NCI-H1092 treated with DMSO at 0.1 percent for 48 hours (cell line): ENCODE measurements at regions not wholly inside any gene's neighbourhood (a gene's known extent, or its start where the extent isn't known, plus 50 kb on each side); places are given as distances from the start of the nearest gene placed in this dataset.

ENCODE experiments used
- DNase-seq: peaks from one replicate; lab custom pipeline; 2025; lab: John Stamatoyannopoulos, UW

DNA sequence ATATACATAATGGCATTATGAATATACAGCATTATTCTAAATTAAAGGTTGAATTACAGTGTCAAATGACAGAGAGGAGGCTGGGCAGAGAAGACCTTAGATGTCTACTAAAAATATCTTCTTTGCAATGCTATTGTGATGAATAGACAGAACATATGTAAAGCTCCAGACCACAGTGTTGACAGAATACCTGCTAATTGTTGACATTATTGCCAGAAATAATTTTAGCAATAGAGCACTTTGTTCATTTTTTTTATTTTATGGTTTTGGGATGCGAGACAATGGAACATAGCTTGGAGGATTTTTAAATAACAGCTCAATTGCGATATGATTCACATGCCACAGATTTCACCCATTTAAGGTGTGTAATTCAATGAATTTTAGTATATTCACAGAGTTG, 508.8 kb downstream of the PSAT1 start:
- no peak for DNase-seq

DNA sequence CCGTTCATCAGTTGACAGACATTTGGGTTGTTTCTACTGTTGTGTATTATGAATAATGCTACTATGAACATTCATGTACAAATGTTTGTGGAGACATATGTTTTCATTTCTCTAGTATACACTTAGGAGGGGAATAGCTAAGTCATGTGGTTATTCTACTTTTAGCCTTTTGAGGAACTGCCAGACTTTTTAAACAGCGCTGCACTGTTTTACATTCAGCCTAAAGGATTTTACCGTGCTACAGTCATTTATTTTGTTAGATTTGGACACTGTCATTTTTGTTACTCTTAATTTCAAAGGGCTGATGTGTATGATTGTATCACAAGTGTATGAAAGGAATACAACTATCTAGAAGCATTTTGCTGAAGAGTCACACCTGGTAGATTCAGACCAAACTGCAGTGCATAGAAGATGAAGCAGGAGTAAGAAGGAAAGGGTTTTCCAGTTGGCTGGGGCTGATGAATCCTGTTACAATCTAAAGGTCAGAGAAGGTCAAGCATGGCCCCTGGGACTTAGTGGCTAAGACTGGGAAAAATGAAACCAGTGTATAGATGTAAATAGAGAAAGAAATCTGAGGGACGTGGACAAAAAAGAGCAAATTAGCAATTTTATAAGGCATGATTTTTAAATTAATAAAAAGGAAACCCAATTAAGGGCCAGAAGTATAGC, 509.7 kb downstream of the PSAT1 start:
- DNase-seq: no peak

DNA sequence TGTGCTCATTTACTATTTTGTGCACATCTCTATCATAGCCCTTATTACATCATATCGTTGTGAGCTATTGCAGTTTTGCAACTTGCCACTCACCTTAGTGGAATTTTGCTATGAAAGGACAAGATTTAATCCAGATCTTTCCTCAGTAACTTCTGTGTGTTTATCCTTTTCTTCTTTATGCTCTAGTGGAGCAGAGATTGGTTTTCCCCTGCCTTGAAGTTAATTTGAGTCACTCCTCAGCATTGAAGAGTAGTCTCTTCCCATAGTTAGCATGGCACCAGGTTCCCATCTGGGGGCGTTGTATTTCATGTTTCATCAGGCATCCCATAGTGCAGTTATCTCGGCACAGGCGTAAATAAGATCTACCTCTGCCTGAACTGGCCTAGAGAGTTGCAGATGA, 510.4 kb downstream of the PSAT1 start:
- no peak for DNase-seq

DNA sequence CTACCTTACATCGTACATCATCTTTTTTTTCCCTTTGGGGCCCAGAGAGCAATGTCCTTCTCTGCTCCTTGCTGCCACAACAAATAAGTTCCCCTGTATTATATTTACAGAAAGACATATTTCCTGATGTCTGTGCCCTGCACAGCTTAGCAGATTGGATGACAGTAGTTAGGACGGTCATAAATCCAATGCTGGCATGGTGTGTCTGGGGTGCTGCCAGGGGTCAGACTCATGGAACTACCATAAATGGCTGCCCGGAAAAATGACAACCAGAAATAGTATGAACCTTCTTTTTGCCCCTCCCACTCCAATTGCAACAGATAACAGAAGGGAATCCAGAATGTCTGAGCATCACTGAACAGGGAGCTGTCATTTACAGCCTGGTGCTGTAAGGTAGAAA, 511.1 kb downstream of the PSAT1 start:
- no peak for DNase-seq

DNA sequence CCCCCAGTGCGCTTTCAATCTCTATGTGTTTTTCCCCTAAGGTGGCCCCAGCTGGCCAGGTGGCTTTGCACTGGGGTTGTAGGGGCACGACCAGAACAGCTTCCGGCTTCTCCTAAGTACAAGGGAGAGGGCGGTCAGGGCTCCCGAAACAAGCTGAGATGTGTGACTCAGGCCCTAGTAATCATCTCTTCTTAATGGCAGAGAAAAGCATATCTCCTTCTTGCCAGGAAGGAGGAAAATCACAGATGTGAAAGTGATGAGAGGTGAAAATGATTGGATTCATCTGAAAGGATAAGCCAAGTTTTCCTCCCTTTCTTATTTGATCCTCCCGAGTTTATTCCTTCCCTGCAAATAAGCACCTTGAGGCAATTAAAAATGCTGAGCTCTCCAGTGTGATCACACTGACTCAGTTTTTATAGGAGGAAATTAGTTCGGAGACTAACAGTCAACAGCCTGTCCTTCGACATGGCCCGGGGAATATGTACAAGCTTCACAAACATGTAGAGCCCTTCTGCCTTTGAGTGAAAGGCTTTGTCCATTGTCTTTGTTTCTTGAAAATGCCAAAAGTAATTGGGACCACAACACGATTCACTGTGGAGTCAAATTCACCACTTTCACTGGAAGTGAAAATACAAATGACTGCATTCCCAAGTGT, 514.8 kb downstream of the PSAT1 start:
- DNase-seq: no peak

DNA sequence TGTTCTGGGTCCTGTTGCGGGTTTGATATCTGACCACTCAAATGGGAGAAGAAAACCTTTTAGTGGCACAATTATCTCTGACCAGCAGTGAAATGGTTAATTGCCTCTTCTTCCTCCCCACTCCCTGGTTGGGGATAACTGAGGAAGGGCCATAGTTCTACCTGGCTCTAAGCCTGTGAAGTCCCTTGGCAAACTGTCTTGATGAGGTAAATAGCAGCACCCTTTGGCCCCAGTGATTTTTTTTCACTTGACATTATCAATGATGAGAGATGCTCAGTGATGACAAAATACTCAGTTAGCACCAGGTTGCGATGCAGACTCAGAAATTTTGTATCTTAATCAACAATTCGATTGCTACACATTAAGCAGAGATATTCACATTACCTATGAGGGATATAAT, 515.7 kb downstream of the PSAT1 start:
- DNase-seq: no peak

DNA sequence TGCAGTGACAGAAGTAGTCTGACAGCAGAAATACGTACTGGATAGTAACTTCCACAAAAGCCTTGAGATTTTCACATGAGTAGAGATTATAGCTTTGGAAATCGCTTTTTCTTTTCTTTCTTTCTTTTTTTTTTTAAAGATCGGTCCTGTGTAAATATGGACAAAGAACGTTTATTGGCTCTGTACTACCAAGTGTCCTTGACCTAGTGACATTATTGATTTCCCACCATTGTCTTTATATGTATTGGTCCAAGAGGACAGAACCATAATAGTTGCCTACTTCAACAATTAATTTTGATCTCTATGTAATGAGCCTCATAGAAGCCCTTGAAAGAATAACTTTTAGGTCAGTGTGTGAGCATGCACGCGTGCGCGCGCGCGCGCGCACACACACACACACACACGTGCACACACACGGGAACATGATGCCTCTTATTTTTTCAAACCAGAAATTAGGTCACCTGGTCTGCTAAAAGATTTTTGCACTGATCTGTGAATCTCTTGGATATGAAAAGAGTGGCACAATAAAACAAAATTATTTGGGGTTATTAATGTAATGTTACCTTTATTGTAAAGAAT, 516.8 kb downstream of the PSAT1 start:
- no peak for DNase-seq

DNA sequence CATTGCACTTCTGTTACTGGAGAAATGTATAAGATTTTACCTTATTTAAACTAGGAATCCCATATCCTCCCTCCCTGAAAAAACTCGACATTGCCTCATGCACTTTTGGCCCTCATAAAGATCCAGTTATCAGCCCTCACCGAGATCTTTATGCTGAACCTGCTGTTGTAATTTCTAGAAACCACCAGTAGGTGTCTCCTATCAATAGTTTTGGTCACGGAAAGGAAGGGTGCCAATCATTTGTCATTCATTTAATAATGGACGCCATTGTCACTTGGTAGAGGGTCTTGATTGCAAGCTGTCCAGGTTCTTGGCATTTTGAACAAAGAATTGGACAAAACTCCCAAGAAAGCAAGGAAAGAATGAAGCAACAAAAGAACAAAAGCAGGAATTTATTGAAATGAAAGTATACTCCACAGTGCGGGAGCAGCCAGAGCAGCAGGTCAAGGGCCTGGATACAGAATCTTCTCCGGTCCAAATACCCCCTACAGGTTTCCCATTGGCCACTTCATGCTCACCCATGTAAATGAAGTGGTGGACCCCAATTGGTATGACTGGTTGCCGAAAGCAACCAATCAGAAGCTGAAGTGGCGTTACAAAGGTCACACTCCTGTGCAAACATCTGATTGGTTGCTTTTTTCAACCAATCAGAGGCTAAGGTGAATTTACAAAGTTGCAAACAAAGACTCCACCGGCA, 524.3 kb downstream of the PSAT1 start:
- peak; percentile 76 for DNase-seq

DNA sequence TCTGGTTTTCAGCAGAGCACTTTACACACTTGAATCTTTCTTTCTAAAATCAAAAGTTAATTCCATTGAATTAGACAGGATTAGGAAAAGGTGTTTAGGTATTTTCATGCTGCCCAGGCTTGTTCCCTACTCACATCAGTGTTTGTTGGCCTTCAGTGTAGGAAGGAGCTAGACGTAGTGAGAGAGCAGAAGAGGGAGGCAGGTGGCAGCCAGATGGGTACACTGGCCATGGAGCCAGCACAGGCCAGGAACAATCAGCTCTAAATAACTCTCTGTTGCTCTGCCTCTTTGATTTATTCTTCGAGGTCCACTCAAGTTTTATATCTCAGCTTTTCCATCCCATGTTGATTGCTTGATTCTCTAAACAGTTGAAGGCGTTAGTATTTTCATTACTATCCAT, 529.6 kb downstream of the PSAT1 start:
- peak; percentile 20 for DNase-seq

DNA sequence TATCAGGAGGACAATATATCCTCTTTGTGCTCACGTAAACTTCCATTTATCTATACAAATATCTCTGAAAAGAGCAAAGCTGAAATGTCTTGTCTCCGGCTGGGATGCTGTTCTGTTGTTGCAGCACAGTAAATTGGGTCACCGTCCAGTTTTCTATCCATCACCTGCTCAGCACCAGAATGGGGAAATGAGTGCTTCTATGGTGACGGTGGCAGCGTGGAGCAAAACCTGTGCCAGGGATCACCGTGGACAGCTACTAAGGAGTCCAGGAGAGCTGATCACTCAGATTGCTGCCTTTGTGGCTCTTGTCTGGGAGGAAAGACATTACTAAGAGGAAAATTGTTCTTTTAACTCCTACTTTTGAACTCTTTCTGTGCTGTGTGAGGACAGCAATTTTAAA, 531.6 kb downstream of the PSAT1 start:
- peak; percentile 84 for DNase-seq

DNA sequence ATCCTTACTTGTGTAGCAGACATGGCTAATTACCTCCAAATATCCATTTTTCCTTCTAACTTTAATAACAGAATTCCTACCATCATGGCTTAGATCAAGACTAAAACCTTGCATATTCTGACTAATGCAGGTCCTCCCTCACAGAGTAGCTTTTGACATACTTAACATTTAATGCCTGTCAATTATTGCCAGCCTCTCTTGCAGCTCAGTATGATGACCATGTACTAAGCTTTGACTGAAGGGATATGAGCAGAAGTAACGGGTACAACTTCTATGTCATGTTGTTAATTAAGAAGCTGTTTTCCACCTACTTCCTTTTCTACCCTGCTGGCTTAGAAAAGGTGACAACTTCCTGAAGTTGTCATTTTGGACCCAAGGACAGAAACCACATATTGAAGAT, 533.4 kb downstream of the PSAT1 start:
- no peak for DNase-seq

DNA sequence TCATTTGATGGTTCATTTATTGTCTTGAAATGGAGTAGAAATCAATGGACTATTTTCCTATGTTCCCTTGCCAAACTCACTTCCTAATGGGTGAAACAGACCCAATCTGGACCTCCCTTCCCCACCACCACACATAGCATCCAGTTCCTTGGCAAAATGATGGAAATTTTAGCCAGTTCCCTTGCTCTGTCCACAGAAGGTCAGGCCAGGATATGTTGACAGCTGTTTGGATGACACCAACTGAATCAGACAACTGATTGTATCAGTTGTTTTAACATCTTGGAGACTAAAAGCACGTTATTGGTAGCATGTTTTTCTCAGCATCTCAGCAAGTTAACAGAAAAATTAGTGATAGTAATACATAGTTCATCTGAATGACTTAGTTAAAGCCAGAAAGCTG, 534.8 kb downstream of the PSAT1 start:
- DNase-seq: no peak

DNA sequence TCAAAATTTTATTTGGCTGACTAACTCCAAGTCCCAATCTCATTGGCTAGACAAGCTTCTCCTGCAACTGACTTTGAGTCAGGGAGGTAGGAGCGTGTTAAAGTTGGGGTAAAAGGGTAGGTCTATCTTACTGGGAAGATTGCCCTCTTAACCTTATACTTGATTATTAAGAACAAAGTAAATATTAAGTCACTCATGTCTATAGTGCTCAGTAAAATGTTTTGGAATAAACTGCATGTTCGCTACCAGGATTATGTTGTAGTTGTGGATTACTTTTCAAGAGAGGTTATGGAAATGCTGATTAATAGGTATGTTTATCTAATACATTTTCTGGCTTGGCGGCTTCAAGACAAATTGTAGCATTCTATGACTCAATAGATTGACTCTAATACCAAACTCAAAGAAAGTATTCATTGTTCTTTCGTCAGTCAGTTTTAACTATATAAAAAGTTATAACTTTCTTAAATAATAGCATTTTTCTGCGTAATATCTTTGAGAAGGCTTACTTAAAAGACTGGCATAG, 539.1 kb downstream of the PSAT1 start:
- no peak for DNase-seq

DNA sequence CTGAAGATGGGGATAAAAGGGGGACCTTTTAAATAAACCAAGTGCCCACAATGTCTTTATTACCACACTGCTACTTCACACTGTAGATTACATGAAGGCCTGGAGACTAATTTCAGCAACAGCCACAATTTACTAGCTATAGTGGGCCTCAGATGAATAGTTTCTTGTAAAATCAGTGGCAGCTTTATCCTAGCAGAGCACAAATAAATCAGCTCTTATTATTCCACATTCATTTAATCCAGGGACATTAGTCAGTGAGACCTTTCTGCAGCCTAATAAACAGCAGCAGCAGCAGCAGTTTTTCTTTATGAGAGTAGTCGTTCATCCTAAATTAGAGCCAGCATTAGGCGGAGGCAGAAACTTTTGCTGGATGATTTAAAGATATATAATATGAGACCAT, 542.3 kb downstream of the PSAT1 start:
- peak; percentile 37 for DNase-seq

DNA sequence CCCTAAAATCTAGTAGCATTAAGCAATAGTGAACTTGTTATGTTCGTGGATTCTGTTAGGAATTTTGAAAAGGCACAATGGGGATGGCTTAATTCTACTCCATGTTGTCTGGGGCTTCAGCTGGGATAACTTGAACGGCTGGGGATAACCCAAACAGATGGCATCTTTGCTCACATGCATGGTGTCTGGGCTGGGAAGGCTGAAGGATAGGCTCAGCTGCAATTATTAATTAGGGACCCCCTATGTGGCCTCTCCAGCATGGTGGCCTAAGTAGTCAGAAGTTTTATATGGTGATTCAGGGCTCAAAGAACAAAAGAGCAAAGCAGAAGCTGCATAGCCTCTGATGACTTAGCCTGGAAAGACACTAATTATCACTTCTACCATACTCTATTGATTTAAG, 551.1 kb downstream of the PSAT1 start:
- DNase-seq: no peak

DNA sequence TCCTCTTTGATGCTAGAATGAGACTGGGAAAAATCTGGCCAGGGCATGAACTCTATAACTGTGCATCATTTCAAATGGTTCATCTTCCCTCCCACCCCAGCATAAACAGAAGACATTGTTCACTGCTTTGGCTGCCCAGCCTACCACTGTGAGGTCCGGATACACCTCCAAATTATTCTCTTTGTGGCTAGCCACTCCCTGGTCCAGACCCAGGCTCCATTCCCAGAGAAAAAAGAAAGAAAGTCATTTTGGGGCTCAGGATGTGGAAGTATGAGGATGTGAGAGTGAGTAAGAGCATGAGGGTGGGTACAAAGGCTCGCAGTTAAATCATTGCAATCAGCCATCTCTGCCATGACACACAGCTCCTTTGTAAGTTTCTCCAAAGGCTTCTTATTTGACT, 559.2 kb downstream of the PSAT1 start:
- no peak for DNase-seq

DNA sequence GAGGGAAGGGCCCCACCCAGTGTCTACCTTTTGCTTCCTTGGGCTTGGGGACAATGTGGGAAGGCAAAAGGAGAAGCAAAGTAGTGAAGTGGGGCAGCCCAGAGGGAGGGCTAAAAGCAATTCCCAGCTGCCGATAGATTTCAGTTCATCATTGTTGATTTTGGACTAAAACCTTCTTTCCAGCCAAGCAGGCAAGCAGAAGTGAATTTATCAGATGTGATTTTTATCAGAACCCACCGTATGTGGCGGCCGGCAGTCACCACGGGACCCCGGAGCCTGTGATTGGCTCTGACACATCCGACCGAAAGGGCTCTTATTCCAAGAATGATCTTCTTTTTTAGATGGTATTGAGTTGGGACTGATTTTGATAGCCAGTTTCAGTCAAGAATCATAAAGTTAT, 559.9 kb downstream of the PSAT1 start:
- DNase-seq: no peak

DNA sequence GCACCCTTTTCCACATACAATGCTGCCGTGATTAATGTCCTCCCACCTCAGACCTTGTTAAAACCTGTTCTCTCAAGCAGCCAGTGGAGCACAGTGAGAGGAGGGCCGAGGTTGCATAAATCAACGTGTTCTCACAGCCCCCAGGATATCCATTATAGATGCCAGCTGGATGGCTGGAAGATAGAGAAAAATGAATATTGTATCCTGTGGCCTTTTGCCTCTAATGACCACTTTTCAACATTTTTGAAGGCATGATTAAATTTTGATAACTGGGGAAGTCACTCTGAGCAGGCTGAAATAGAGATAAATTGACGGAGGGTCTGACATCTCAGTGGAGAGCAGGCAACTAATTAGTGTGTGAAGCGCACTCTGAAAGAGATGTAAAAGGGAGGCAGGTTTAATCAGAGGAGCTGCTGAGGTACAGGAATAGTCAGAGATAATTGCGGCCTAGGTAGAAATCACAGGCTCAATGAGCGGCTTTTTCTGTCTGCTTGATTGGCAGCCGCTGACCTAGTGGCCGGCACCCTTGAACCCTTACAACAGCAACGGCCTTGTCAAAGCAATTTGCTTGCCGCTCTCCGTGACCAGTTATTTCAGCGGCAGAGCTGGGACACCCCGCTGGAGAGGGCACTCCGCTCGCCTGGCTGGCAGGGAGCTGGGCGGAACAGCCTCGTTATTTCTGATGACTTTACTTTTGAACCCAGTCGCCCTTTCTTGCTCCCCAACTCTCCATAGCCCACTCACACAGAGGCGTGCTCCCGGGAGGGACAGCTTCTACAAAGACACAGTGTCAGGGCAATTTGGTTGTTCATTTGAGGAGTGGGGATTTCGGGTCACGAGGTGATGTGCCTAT, 560.7 kb downstream of the PSAT1 start:
- DNase-seq: no peak

DNA sequence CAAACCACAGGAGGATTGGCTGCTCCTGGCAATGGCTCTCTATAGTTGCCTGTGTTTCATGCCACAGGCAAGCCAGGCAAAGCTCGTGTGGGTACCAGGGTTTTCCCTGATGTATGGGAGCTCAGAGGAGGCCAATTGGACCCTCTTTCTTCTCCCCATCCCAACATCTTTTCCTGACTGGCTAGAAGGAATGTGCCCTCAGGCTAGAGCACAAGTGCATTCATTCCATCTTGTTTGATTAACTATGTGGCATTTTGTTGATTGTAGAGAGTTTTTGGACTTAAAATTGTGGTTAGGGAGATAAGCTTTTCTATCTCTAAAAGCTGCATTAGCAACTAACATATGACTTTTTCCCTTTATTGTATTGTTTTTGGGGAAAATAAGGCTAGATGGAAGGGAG, 561.3 kb downstream of the PSAT1 start:
- DNase-seq: no peak

DNA sequence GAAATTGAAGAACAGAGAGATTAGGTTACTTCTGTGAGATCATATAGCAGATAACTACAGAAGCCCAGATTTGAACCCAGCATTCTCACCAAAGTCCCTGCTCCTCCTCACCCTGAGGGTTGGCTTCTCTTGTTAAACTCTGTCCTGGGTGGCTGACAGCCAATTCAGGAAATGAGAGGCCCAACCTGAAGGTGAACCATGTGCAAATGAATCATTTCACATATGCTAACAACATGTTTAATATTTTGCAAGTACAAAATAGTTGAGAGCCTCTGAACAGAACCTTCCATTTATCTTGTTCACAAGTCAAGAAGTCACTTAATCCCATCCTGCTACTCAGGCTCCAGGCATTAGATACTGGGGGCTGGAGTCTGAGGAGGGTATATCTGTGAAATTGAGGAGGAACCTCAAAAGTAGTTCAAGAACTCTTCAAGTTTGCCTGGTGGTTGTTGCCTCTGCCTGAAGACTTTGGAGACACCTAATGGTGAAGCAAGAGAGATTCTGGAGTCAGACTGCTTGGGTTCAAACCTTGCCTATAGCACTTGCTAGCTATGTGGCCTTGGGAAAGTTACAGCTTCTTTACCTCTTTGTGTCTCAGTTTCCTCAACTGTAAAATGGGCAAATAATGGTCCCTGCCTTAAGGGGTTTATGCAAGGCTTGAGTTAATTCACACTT, 564.0 kb downstream of the PSAT1 start:
- DNase-seq: no peak

DNA sequence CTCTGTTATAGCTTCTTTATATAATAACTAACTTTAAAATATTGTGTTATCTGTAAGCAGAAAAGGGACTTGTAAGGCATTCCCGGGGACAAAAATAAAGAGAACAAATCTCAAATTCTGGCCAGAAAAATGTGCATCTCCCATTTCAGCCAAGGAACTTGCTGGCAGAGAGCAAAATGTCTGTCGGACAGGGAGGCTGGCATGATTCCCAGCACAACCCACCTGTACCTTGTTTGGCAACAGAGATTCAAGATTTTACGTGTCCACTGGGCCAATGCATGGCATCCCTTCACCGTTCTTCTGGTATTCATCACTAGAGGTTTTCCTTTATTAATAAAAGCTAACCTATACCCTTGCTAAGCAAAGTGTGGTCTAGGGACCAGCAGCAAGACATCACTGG, 566.6 kb downstream of the PSAT1 start:
- peak; percentile 21 for DNase-seq
